ENCODE measurements at regions not wholly inside any gene's neighbourhood (a gene's known extent, or its start where the extent isn't known, plus 50 kb on each side); places are given as distances from the start of the nearest gene placed in this dataset.
A peak's percentile ranks its signal among the peaks of the same experiment; 100 is the strongest.

DNA sequence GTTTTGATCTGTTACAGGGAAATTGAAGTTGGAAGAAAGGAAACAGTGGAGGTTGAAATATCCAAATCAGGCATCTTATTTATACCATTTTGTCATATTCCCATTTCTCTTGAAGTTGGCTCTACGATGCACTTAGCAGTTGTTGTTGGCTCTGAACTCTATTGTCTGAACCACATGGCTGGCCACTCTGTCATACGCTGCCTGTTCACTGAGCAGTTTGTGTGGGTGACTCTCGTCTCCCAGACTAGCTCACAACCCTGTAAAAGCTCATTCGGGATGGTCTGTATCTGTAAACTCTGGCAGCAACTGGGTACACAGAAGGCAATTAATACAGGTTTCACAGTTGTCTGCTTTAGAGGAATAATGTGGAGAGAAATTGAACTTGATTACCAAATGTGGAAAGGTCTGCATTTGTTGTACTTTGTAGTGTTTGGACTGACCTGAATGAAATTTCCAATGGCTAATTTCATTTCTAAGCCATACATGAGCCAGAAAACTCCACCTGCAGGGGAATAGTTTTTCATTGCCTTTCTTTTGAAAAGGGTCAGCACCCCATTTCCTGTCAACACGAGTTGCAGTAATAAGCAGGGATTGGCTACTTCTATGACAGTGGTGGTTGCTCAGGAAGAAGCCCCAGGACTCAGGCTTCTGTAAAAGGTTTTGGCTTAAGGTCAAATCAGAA, 378.2 kb downstream of the OSR1 start:
- Histone ChIP-seq H3K4me2 (ENCODE audit: low read length) (no peak overlapping the region), H3K9me3 (ENCODE audit: control insufficient read depth, low read length) (no peaks in the 10 kb centered on the region), H3K4me3 (ENCODE audit: low read depth, low read length) (no peak overlapping the region), H3K79me2 (no peaks in the 10 kb centered on the region), H3K27me3 (ENCODE audit: control insufficient read depth, insufficient read depth, low read length) (no peaks in the 10 kb centered on the region), H3K27ac (no peak overlapping the region), H3K36me3 (ENCODE audit: control insufficient read depth, insufficient read depth, low read length) (no peaks in the 10 kb centered on the region), H2AFZ (no peak overlapping the region), H3K4me1 (no peaks in the 10 kb centered on the region), H3K9ac (no peak overlapping the region)
- TF ChIP-seq, protein P1, sequence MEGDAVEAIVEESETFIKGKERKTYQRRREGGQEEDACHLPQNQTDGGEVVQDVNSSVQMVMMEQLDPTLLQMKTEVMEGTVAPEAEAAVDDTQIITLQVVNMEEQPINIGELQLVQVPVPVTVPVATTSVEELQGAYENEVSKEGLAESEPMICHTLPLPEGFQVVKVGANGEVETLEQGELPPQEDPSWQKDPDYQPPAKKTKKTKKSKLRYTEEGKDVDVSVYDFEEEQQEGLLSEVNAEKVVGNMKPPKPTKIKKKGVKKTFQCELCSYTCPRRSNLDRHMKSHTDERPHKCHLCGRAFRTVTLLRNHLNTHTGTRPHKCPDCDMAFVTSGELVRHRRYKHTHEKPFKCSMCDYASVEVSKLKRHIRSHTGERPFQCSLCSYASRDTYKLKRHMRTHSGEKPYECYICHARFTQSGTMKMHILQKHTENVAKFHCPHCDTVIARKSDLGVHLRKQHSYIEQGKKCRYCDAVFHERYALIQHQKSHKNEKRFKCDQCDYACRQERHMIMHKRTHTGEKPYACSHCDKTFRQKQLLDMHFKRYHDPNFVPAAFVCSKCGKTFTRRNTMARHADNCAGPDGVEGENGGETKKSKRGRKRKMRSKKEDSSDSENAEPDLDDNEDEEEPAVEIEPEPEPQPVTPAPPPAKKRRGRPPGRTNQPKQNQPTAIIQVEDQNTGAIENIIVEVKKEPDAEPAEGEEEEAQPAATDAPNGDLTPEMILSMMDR (IDR thresholded peaks at IDR 0.05): no peak

DNA sequence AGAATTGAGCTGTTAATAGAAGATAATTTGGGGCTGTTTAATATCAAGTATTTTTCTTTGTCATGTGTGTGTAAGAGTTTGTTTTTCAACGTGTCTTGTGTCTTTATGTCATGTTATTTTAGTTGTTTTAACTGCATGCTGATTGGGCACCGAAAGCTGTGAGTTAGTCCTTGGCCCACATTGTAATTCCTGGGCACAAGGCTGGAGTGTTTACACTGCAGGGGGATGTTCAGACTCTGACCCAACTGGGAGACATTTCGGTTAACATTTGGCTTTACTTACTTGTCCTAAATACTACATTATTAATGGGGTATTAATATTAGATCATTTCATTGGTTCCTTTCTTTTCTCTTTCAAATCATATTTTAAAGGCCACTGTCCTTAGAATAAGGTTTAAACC, 381.0 kb downstream of the OSR1 start:
- H3K4me1 ChIP-seq: no peaks in the 10 kb centered on the region
- H3K9ac ChIP-seq: no peak overlapping the region
- TF ChIP-seq, protein P1 (IDR thresholded peaks at IDR 0.05): no peak
- no peaks in the 10 kb centered on the region for H3K27me3 ChIP-seq (ENCODE audit: control insufficient read depth, insufficient read depth, low read length)
- no peak overlapping the region for H2AFZ ChIP-seq
- H3K9me3 ChIP-seq (ENCODE audit: control insufficient read depth, low read length): no peaks in the 10 kb centered on the region
- H3K36me3 ChIP-seq (ENCODE audit: control insufficient read depth, insufficient read depth, low read length): no peaks in the 10 kb centered on the region
- no peak overlapping the region for H3K4me2 ChIP-seq (ENCODE audit: low read length)
- no peaks in the 10 kb centered on the region for H3K79me2 ChIP-seq
- no peak overlapping the region for H3K4me3 ChIP-seq (ENCODE audit: low read depth, low read length)
- H3K27ac ChIP-seq: no peak overlapping the region

DNA sequence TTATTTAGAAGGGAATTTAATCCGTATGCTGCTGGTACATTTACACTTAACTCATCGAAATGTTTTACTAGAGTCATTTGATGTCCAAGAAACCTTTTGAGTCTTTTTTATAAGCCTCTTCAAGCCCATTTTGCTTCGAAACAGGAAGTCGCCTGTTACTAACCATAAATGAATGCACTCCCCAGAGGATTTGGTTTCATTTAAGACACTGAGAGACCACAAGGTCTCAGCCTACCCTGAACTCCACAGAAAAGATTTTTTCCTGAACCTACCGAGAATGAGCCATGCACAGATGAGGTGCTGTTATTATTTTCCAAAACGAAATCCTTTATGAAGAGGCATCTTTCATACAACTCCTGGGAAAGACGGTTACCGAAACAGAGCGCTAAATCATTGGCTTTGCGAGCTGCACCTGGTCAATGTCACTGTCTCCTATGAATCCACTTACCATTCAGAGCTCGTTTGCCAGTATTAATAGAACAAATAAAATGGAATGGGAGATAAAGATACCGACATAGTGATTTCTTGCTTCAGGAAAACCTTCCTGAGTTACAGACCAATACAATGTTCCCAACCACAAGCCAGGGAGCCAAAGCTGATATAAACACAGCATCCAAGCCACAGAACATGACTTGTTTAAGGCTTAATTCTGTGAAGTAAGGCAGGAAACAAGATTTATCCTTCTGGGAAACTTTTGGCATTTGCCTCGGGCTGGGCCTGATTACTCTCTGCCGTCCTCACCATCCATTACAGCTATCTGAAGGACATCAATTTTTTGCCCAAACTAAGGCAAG, 382.1 kb downstream of the OSR1 start:
- H2AFZ ChIP-seq: no peak overlapping the region
- no peaks in the 10 kb centered on the region for H3K79me2 ChIP-seq
- peak overlapping the region; percentile 3 for H3K27ac ChIP-seq
- H3K4me2 ChIP-seq (ENCODE audit: low read length): no peak overlapping the region
- H3K36me3 ChIP-seq (ENCODE audit: control insufficient read depth, insufficient read depth, low read length): no peaks in the 10 kb centered on the region
- no peak overlapping the region for H3K9ac ChIP-seq
- no peak overlapping the region for H3K4me3 ChIP-seq (ENCODE audit: low read depth, low read length)
- TF ChIP-seq, protein P1 (IDR thresholded peaks at IDR 0.05): no peak
- H3K9me3 ChIP-seq (ENCODE audit: control insufficient read depth, low read length): no peaks in the 10 kb centered on the region
- no peaks in the 10 kb centered on the region for H3K27me3 ChIP-seq (ENCODE audit: control insufficient read depth, insufficient read depth, low read length)
- H3K4me1 ChIP-seq: no peaks in the 10 kb centered on the region

DNA sequence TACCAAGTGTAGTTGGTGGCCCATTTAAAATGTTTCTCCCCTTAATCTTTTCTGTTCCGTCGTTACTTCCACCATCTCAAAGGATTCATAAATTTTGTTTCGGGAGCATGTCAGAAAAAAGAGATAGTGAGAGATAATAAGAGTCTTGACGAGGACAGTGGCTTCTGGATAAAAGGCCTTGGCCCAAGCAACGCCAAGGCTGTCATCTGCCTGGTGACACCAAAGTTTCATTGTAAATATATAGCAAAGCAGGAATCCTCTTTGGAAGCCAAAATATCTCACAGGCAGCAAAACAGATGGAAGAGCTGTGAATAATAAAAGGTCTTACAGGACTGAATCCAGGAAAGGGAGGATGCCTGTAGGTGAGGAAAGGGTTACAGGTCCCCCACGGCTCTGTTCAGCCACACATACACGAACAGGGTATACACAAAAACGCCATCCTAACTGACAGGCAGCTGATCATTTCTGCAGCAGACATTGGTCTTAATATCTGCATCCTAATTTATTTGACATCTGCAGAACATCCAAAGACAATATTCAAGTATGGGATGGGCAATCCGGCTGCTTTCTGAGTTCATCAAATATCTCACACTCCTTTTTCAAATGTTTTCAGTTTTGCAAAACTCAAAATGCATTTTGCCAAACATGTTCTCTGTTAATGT, 382.8 kb downstream of the OSR1 start:
- Histone ChIP-seq H3K4me3 (ENCODE audit: low read depth, low read length) (no peak overlapping the region), H3K27me3 (ENCODE audit: control insufficient read depth, insufficient read depth, low read length) (no peaks in the 10 kb centered on the region), H3K4me1 (no peaks in the 10 kb centered on the region), H2AFZ (no peak overlapping the region), H3K27ac (no peak overlapping the region), H3K36me3 (ENCODE audit: control insufficient read depth, insufficient read depth, low read length) (no peaks in the 10 kb centered on the region), H3K9me3 (ENCODE audit: control insufficient read depth, low read length) (no peaks in the 10 kb centered on the region), H3K79me2 (no peaks in the 10 kb centered on the region), H3K4me2 (ENCODE audit: low read length) (no peak overlapping the region), H3K9ac (no peak overlapping the region)
- TF ChIP-seq, protein P1 (IDR thresholded peaks at IDR 0.05): no peak

Measured in parathyroid adenoma (tissue), 2 donors.